Esophagus (tissue), 2 donors: ENCODE measurements at regions not wholly inside any gene's neighbourhood (a gene's known extent, or its start where the extent isn't known, plus 50 kb on each side); places are given as distances from the start of the nearest gene placed in this dataset.

Source experiments
- H3K27ac ChIP-seq, 2 donors: one replicate each; pipeline ENCODE4 v1.5.1; 2013; ENCODE audit warnings: low read depth in 2 of 2, mild to moderate bottlenecking in 2 of 2, inconsistent platforms in 1 of 2, low read length in 1 of 2, moderate library complexity in 1 of 2
- H3K27me3 ChIP-seq, 2 donors: one replicate each; pipeline ENCODE4 v1.6.1; 2013; ENCODE audit warnings: low read length in 2 of 2, control low read depth in 1 of 2, mild to moderate bottlenecking in 1 of 2; ENCODE audit not compliant: insufficient read depth in 2 of 2, control insufficient read depth in 1 of 2
- H3K36me3 ChIP-seq, 2 donors: one replicate each; pipeline ENCODE4 v1.6.1; 2013; ENCODE audit warnings: low read length in 1 of 2; ENCODE audit not compliant: control insufficient read depth in 2 of 2, insufficient read depth in 2 of 2
- H3K4me1 ChIP-seq, 2 donors: one replicate each; pipeline ENCODE4 v1.6.1; 2013; ENCODE audit warnings: low read length in 1 of 2; ENCODE audit not compliant: control insufficient read depth in 2 of 2, insufficient read depth in 2 of 2
- H3K4me3 ChIP-seq, 2 donors: one replicate each; pipeline ENCODE4 v1.5.1; 2013; ENCODE audit warnings: low read length in 2 of 2, mild to moderate bottlenecking in 2 of 2, low read depth in 1 of 2, moderate library complexity in 1 of 2
- H3K9me3 ChIP-seq, 2 donors: one replicate each; pipeline ENCODE4 v1.6.1; 2013; ENCODE audit warnings: mild to moderate bottlenecking in 2 of 2, low read depth in 1 of 2, low read length in 1 of 2, moderate library complexity in 1 of 2; ENCODE audit not compliant: control insufficient read depth in 2 of 2, insufficient read depth in 1 of 2
- WGBS, 2 donors: extraction: QIAGEN DNeasy Blood & Tissue Kit; methylation state at CpG; one replicate each; pipeline ENCODE4 v1.1.7; 2013; 5-methylcytosine and 5-hydroxymethylcytosine counted together
- donor health status: healthy with polysubstance abuse.
- donor health status: Bipolar disorder and iron deficiency.

DNA sequence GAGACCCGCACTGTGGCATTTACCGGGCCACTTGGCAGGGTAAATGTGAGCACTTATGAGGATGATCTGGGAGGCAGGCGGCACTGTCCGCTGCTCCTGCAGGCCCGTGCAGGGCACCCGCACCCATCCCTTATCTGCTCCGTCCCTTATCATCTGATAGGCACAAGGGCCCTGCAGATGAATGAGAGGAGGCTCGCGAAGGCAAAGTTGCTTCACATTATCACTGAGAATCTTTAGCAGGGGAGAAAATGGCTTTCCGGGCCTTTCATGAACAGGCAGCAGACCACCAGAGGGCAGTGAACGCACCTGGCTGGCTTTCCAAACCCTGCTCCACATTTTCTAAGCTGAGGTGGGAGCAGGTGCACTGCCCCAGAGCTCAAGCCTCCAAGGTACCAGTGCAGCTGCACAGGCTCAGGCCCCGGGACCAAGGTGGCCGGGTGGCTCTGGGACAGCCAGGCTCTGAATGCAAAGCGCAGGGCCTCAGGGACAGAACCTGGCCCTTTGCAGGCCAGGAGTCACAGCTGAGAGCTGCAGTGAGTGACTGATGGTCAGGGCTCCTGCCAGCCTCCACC, 165.6 kb downstream of the SHANK2 start:
- no peaks in the 10 kb centered on the region for H3K36me3 ChIP-seq
- no peaks in the 10 kb centered on the region for H3K4me1 ChIP-seq
- H3K4me3 ChIP-seq, result no peak overlapping the region
- H3K27me3 ChIP-seq, result no peaks in the 10 kb centered on the region
- no peak overlapping the region for H3K27ac ChIP-seq
- WGBS, 2 donors, result 57 to 65% methylated on average over 14 of the region's 14 CpGs
- H3K9me3 ChIP-seq, result no peaks in the 10 kb centered on the region

DNA sequence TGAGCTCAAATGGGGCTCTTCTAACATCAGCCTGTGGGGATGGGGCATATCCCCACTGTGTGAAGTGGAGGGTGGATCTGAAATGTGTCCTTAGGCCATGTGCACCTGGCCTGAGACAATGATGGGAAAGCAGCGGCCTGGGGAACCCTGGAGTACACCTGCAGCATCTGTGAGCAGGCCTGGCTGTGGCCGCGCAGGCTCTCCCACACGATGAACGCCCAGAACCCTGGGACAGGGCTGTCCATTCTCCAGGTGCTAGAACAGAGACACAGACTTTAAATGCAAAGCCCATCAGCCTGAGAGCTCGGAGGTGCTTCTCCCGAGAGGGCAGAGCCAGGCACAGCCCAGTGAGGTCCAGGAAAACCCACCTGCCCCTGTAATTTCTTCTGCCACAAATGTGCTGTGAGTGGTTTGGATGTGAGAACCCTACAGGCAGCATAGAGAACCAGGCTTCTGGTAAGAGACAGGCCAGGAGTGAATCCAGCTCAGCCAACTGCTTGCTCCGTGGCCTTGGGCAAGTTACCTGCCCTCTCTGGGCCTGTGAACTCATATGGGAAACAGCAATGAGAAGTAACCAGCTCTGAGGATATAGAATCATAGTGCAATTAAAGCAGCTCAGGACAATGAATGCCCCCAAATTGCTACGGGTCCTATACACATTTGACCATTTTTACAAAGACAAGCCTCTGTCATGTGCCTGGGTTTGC, 167.9 kb downstream of the SHANK2 start:
- H3K4me1 ChIP-seq, result peaks cover 0 to 2% of the 10 kb centered on the region in 2 donors
- H3K36me3 ChIP-seq, result no peaks in the 10 kb centered on the region
- 91 to 94% methylated on average over 9 of the region's 9 CpGs for WGBS, 2 donors
- H3K27ac ChIP-seq, result no peak overlapping the region
- H3K27me3 ChIP-seq, result no peaks in the 10 kb centered on the region
- no peaks in the 10 kb centered on the region for H3K9me3 ChIP-seq
- H3K4me3 ChIP-seq, result no peak overlapping the region

DNA sequence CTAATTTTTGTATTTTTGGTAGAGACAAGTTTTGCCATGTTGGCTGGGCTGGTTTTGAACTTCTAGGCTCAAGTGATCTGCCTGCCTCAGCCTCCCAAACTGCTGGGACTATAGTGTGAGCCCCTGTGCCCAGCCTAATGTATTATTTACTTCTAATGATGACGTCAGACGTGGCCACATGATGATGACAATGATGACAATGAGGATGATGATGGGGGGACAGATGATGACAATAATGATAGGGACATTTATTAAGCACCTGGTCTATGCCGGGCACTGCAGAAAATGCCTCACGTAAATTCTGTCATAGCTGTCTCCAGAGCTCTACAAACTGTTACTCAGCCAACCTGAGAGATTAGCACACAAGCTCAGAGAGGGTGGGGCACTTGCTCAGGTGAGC, 169.3 kb downstream of the SHANK2 start:
- WGBS, 2 donors, result 80 to 91% methylated on average over 4 of the region's 4 CpGs
- Histone ChIP-seq H3K27me3 (no peaks in the 10 kb centered on the region), H3K36me3 (no peaks in the 10 kb centered on the region), H3K9me3 (no peaks in the 10 kb centered on the region), H3K27ac (no peak overlapping the region), H3K4me1 (peaks cover 0 to 2% of the 10 kb centered on the region in 2 donors), H3K4me3 (no peak overlapping the region)

DNA sequence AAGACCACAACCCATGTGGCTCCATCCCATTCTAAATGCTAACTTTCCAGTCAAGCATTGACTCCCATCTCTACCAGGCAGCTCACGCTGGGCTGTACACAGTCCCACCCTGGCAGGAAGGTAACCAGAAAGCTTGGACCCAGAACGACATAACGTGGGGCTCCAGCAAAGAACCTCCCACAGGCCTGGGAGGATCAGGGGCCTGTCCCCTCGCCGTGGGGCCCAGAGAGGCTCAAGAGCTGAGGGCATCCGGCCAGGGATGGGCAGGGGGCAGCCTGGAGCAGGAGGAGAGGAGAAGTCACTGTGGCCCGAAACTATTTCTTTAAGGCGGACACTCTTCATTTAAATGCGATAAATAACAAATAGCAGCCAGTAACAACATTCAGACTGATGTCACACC, 169.9 kb downstream of the SHANK2 start:
- H3K4me1 ChIP-seq, result peaks cover 0 to 2% of the 10 kb centered on the region in 2 donors
- no peaks in the 10 kb centered on the region for H3K27me3 ChIP-seq
- WGBS, 2 donors, result 78 to 84% methylated on average over 9 of the region's 9 CpGs
- H3K27ac ChIP-seq, result no peak overlapping the region
- H3K9me3 ChIP-seq, result peaks cover 0 to 1% of the 10 kb centered on the region in 2 donors
- H3K4me3 ChIP-seq, result no peak overlapping the region
- no peaks in the 10 kb centered on the region for H3K36me3 ChIP-seq

DNA sequence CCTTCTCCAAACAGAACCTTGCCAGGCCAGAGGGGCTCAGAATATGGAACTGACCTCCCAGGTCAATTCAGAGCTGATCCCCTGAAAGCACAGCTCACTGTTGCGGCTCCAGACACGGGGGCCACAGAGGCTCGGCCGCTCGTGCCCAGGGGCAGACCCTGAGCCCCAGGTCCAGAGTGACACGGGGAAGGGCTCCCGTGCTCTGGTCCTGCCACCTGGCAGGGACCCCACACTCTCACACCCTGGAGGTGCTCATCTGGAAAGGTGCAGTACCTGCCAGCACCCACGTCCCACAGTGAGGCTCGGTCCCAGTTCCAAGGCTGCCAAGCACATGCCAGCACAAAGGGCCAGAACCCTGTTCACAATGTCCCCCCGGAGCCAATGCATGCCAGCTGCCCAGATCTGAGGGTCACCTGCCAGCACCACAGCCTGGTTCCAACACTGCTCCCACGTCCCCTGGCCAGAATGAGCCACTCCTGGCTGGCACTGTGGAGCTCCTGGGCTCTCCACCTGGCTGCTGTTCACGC, 170.6 kb downstream of the SHANK2 start:
- WGBS, 2 donors, result 84 to 91% methylated on average over 11 to 12 of the region's 12 CpGs
- peaks cover 0 to 2% of the 10 kb centered on the region in 2 donors for H3K9me3 ChIP-seq
- no peak overlapping the region for H3K4me3 ChIP-seq
- H3K27me3 ChIP-seq, result no peaks in the 10 kb centered on the region
- H3K36me3 ChIP-seq, result no peaks in the 10 kb centered on the region
- peaks cover 0 to 2% of the 10 kb centered on the region in 2 donors for H3K4me1 ChIP-seq
- H3K27ac ChIP-seq, result no peak overlapping the region

GRCh38 chr11:71080239-71081097, 171.9 kb downstream of the SHANK2 start:
- Histone ChIP-seq H3K36me3 (no peaks in the 10 kb centered on the region), H3K4me1 (peaks cover 0 to 2% of the 10 kb centered on the region in 2 donors), H3K9me3 (peaks cover 0 to 2% of the 10 kb centered on the region in 2 donors), H3K27me3 (no peaks in the 10 kb centered on the region), H3K27ac (no peak overlapping the region), H3K4me3 (no peak overlapping the region)
- 56 to 63% methylated on average over 25 of the region's 25 CpGs for WGBS, 2 donors

GRCh38 chr11:71079795-71080194, 172.6 kb downstream of the SHANK2 start:
- Histone ChIP-seq H3K4me3 (no peak overlapping the region), H3K4me1 (peaks cover 0 to 2% of the 10 kb centered on the region in 2 donors), H3K9me3 (peaks cover 0 to 2% of the 10 kb centered on the region in 2 donors), H3K36me3 (no peaks in the 10 kb centered on the region), H3K27me3 (no peaks in the 10 kb centered on the region), H3K27ac (no peak overlapping the region)
- 87 to 95% methylated on average over 3 of the region's 3 CpGs for WGBS, 2 donors

DNA sequence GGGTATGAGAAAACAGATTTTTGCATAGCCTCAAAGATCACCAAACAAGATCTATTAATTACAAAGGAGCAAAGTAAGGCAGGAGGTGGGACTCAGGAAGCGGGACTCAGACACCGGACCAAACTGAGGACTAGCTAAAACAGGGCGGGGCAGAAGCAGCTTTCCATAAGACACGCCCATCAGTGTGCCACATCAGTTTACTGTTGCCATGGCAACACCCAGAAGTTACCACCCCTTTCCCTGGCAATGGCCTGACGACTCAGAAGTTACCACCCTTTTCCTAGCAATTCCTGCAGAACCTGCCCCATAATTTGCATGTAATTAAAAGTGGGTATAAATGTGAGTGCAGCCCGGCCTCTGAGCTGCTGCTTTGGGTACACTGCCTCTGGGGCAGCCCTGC, 173.9 kb downstream of the SHANK2 start:
- Histone ChIP-seq H3K4me3 (no peak overlapping the region), H3K36me3 (no peaks in the 10 kb centered on the region), H3K27me3 (no peaks in the 10 kb centered on the region), H3K27ac (no peak overlapping the region), H3K9me3 (peaks cover 0 to 2% of the 10 kb centered on the region in 2 donors), H3K4me1 (peaks cover 0 to 2% of the 10 kb centered on the region in 2 donors)
- WGBS, 2 donors, result 75 to 79% methylated on average over 6 of the region's 6 CpGs

DNA sequence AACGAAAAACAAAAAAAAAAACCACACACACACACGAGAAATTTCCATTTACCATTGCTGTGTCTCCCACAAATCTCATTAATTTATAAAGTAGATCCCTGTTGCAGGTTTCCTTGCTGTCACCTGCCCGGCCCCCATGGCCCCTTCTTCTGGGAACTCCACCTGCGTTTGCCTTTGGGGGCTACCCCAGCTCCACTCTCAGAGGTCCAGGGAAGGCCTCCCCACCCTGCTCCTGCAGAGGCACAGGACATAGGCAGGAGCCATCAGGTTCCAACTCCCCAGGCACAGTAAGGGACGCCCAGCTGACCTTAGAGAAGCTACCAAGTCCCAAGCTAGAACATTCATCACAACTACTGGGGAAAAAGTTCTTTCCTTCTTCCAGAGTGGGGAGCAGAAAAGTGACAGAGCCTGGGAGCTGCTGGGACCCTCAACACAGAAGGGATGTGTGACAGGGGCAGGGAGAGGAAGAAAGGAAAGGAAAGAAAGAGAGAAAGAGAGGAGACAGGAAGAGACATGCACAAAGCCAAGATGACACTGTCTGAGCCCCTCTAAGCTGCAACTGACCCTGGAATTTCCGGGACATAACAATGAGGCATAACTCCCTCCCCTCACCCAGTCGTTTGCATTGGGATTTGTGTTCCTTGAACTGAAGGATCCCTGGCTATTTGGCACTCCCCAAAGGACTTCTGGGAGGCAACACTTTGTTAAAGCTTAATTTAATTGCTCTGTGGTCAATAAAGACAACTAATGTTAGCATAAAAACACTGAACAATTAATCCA, 175.7 kb downstream of the SHANK2 start:
- peaks cover 0 to 2% of the 10 kb centered on the region in 2 donors for H3K4me1 ChIP-seq
- H3K36me3 ChIP-seq, result no peaks in the 10 kb centered on the region
- no peaks in the 10 kb centered on the region for H3K27me3 ChIP-seq
- no peak overlapping the region for H3K4me3 ChIP-seq
- H3K27ac ChIP-seq, result no peak overlapping the region
- peaks cover 0 to 2% of the 10 kb centered on the region in 2 donors for H3K9me3 ChIP-seq
- WGBS, 2 donors, result 71 to 74% methylated on average over 7 of the region's 7 CpGs
